ENCODE measurements at regions not wholly inside any gene's neighbourhood (a gene's known extent, or its start where the extent isn't known, plus 50 kb on each side); places are given as distances from the start of the nearest gene placed in this dataset.

- dilution Hi-C loops (cut with HindIII; ENCODE audit: low sequenced_read_pairs, unreplicated experiment): no loop called here
- no peak overlapping the region for H2AK9ac ChIP-seq (replicated peaks; ENCODE audit: low read depth, low read length, poor library complexity)
- H2AFZ ChIP-seq (replicated peaks; ENCODE audit: low read length, poor library complexity): no peak overlapping the region
- H3K14ac ChIP-seq (replicated peaks; ENCODE audit: low read depth, low read length): no peak overlapping the region
- in situ Hi-C loops (cut with MboI; ENCODE audit: low sequenced_read_pairs): no loop called here
- H3K27me3 ChIP-seq (ENCODE audit: control insufficient read depth, insufficient read depth, low read length): no peaks in the 10 kb centered on the region
- CTCF ChIA-PET: no interaction called here
- no peak overlapping the region for H3K56ac ChIP-seq (ENCODE audit: extremely low read depth, insufficient read depth, low read length)
- peaks cover 5% of the 10 kb centered on the region; the same call in 1 of the 2 replicates for H3K9me1 ChIP-seq (ENCODE audit: insufficient read depth, low read length)
- no peaks in the 10 kb centered on the region for H3K9me3 ChIP-seq (ENCODE audit: control insufficient read depth, insufficient read depth, low read length)
- no peaks in the 10 kb centered on the region for H4K20me1 ChIP-seq (ENCODE audit: insufficient read depth, low read length)
- no peak overlapping the region for H4K91ac ChIP-seq (ENCODE audit: insufficient read depth, low read depth, low read length)
- H3K36me3 ChIP-seq (ENCODE audit: control insufficient read depth, insufficient read depth, low read length): no peaks in the 10 kb centered on the region
- intact Hi-C loops (cut with micrococcal nuclease): no loop called here
- no peak overlapping the region for H2BK15ac ChIP-seq (ENCODE audit: low read depth, low read length)
- no peak overlapping the region for H3K4me3 ChIP-seq (ENCODE audit: insufficient read depth, low read depth, low read length)
- H3K79me1 ChIP-seq (ENCODE audit: low read depth in 1 of 2, low read length in 2 of 2): no peaks in the 10 kb centered on the region
- POLR2A ChIA-PET (ENCODE audit: unreplicated experiment): interaction anchor here (0.7 kb wide), 1 partner anchor 28 kb away, joined by 3 read pairs; no protein-coding TSS in a partner anchor
- H2AK5ac ChIP-seq (ENCODE audit: low read depth, low read length): no peak overlapping the region
- H3K27ac ChIP-seq (ENCODE audit: insufficient read depth, low read length): no peak overlapping the region
- no peak overlapping the region for H4K8ac ChIP-seq (ENCODE audit: low read depth in 2 of 2, low read length in 2 of 2)
- H2BK20ac ChIP-seq (ENCODE audit: low read depth, low read length): no peak overlapping the region
- no TSS peak for BruUV-seq (replicated peaks)
- no CpG with 5 or more reads among the region's 4 CpGs for whole genome bisulfite sequencing, 2 experiments (ENCODE audit: extremely low coverage in 2 of 2, insufficient read length in 1 of 2)
- no peak for TF ChIP-seq RCOR1 (IDR thresholded peaks at IDR 0.05; ENCODE audit: insufficient replicate concordance, low read length)
- no peak for TF ChIP-seq CHD1 (IDR thresholded peaks at IDR 0.05; ENCODE audit: low read depth, low read length)
- TF ChIP-seq MAFK (IDR thresholded peaks at IDR 0.05; ENCODE audit: low read depth, low read length): no peak
- no peak for TF ChIP-seq CTCF (conservative IDR thresholded peaks at IDR 0.05; ENCODE audit: low read depth, low read length)
- no peak for TF ChIP-seq MXI1 (IDR thresholded peaks at IDR 0.05; ENCODE audit: borderline replicate concordance, low read depth, low read length)
- no peak for TF ChIP-seq MAZ (IDR thresholded peaks at IDR 0.05; ENCODE audit: borderline replicate concordance, low read depth, low read length)
- TF ChIP-seq BHLHE40 (IDR thresholded peaks at IDR 0.05; ENCODE audit: low read depth, low read length): no peak
- no peak for TF ChIP-seq RAD21 (IDR thresholded peaks at IDR 0.05; ENCODE audit: low read length)
- TF ChIP-seq, protein P1, sequence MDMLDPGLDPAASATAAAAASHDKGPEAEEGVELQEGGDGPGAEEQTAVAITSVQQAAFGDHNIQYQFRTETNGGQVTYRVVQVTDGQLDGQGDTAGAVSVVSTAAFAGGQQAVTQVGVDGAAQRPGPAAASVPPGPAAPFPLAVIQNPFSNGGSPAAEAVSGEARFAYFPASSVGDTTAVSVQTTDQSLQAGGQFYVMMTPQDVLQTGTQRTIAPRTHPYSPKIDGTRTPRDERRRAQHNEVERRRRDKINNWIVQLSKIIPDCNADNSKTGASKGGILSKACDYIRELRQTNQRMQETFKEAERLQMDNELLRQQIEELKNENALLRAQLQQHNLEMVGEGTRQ (IDR thresholded peaks at IDR 0.05; ENCODE audit: low read depth, low read length): no peak
- TF ChIP-seq NFE2L2 (IDR thresholded peaks at IDR 0.05; ENCODE audit: low read depth, low read length): no peak
- no peak for TF ChIP-seq FOS (IDR thresholded peaks at IDR 0.05; ENCODE audit: low read depth, low read length)
- no peak for TF ChIP-seq RFX5 (IDR thresholded peaks at IDR 0.05; ENCODE audit: low read depth, low read length)
- no peak for TF ChIP-seq CEBPB (IDR thresholded peaks at IDR 0.05; ENCODE audit: low read depth, low read length)
- no peak for TF ChIP-seq POLR2A (IDR thresholded peaks at IDR 0.05; ENCODE audit: low read depth, low read length)
- no peak for TF ChIP-seq ELK1 (IDR thresholded peaks at IDR 0.05; ENCODE audit: borderline replicate concordance, low read depth, low read length)
- TF ChIP-seq SMC3 (IDR thresholded peaks at IDR 0.05; ENCODE audit: low read depth, low read length): no peak
- H2BK120ac ChIP-seq (ENCODE audit: low read depth, low read length): no peak overlapping the region
- no peak overlapping the region for H3K4ac ChIP-seq (ENCODE audit: low read depth, low read length)
- DNase-seq (no peak), ATAC-seq (ENCODE audit: low read depth) (no peak)
- no peak overlapping the region for H2BK5ac ChIP-seq (ENCODE audit: low read depth, low read length, poor library complexity, severe bottlenecking)
- peaks cover 2% of the 10 kb centered on the region for H3K4me1 ChIP-seq (ENCODE audit: control insufficient read depth, insufficient read depth, low read length)
- no peak overlapping the region for H3K4me2 ChIP-seq (ENCODE audit: low read depth, low read length)
- no peak overlapping the region for H3K18ac ChIP-seq (ENCODE audit: low read depth, low read length)
- H3K23ac ChIP-seq (ENCODE audit: low read depth, low read length): no peak overlapping the region
- no peak overlapping the region for H4K5ac ChIP-seq (ENCODE audit: low read depth, low read length)
- no peak overlapping the region for H3K9ac ChIP-seq (ENCODE audit: low read depth, low read length)
Observed at GRCh38 chr4:123257591-123257990, 139.0 kb upstream of the SPRY1 start.
